ENCODE measurements at regions not wholly inside any gene's neighbourhood (a gene's known extent, or its start where the extent isn't known, plus 50 kb on each side); places are given as distances from the start of the nearest gene placed in this dataset.
"Not testable (repeated sequence)": the region's sequence is repeated elsewhere in the genome, so short reads cannot be mapped to it uniquely, and the experiment has no call there.

DNA sequence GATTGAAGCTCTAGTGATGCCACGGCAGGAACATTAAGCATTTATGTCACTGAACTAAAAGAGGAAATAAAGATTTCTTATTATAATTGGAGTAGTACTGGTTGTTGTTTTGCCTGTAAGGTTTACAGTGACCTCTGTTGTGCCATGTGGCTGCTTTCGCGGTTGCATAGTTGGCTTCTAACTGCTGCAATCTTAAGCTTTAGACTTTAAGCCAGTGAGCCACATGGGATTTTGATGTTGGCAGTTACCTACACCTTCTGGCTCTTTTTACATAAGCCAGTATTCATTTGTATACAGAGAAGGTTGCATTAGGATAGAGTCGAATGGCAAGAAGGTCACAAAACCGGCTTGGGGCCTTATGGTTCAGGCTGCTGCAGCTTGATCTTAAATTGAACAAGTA, 1311.6 kb downstream of the RAPGEF2 start:
- no peaks in the 10 kb centered on the region for H3K4me1 Mint-ChIP-seq (ENCODE audit: low read depth)
- H3K36me3 Mint-ChIP-seq (ENCODE audit: low read depth), result no peaks in the 10 kb centered on the region
- no peak overlapping the region for H3K27ac Mint-ChIP-seq
- peaks cover 41% of the 10 kb centered on the region for H3K9me3 Mint-ChIP-seq
- DNase-seq, result no peak
- no peak overlapping the region for H3K4me3 Mint-ChIP-seq
- no peaks in the 10 kb centered on the region for H3K27me3 Mint-ChIP-seq (ENCODE audit: insufficient read depth)
- TF ChIP-seq, protein P1, sequence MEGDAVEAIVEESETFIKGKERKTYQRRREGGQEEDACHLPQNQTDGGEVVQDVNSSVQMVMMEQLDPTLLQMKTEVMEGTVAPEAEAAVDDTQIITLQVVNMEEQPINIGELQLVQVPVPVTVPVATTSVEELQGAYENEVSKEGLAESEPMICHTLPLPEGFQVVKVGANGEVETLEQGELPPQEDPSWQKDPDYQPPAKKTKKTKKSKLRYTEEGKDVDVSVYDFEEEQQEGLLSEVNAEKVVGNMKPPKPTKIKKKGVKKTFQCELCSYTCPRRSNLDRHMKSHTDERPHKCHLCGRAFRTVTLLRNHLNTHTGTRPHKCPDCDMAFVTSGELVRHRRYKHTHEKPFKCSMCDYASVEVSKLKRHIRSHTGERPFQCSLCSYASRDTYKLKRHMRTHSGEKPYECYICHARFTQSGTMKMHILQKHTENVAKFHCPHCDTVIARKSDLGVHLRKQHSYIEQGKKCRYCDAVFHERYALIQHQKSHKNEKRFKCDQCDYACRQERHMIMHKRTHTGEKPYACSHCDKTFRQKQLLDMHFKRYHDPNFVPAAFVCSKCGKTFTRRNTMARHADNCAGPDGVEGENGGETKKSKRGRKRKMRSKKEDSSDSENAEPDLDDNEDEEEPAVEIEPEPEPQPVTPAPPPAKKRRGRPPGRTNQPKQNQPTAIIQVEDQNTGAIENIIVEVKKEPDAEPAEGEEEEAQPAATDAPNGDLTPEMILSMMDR (IDR thresholded peaks at IDR 0.05), result no peak

- DNase-seq, result no peak
- Mint-ChIP-seq H3K4me1 (ENCODE audit: low read depth) (no peaks in the 10 kb centered on the region), H3K9me3 (peaks cover 27% of the 10 kb centered on the region), H3K27me3 (ENCODE audit: insufficient read depth) (no peaks in the 10 kb centered on the region), H3K36me3 (ENCODE audit: low read depth) (no peaks in the 10 kb centered on the region), H3K27ac (no peak overlapping the region), H3K4me3 (no peak overlapping the region)
- TF ChIP-seq, protein P1 (IDR thresholded peaks at IDR 0.05), result no peak
Measured at GRCh38 chr4:160423879-160424451, 1321.1 kb downstream of the RAPGEF2 start.

- no peak overlapping the region for H3K4me3 Mint-ChIP-seq
- DNase-seq, result no peak
- peaks cover 46% of the 10 kb centered on the region for H3K9me3 Mint-ChIP-seq
- H3K27ac Mint-ChIP-seq, result no peak overlapping the region
- no peaks in the 10 kb centered on the region for H3K36me3 Mint-ChIP-seq (ENCODE audit: low read depth)
- TF ChIP-seq, protein P1 (IDR thresholded peaks at IDR 0.05), result no peak
- H3K4me1 Mint-ChIP-seq (ENCODE audit: low read depth), result no peaks in the 10 kb centered on the region
- 0 out of 2 replicates have a peak, but pooled peaks cover 2% of the 10 kb centered on the region for H3K27me3 Mint-ChIP-seq (ENCODE audit: insufficient read depth)
Measured at GRCh38 chr4:160426233-160426632, 1323.4 kb downstream of the RAPGEF2 start.

- peaks cover 40% of the 10 kb centered on the region for H3K9me3 Mint-ChIP-seq
- no peaks in the 10 kb centered on the region for H3K27me3 Mint-ChIP-seq (ENCODE audit: insufficient read depth)
- no peaks in the 10 kb centered on the region; the same call in 1 of the 2 replicates for H3K36me3 Mint-ChIP-seq (ENCODE audit: low read depth)
- H3K27ac Mint-ChIP-seq, result no peak overlapping the region
- TF ChIP-seq, protein P1 (IDR thresholded peaks at IDR 0.05), result no peak
- no peak for DNase-seq
- no peaks in the 10 kb centered on the region for H3K4me1 Mint-ChIP-seq (ENCODE audit: low read depth)
- no peak overlapping the region for H3K4me3 Mint-ChIP-seq
Measured at GRCh38 chr4:160450876-160451275, 1348.0 kb downstream of the RAPGEF2 start.

GRCh38 chr4:160481696-160482690, 1379.1 kb downstream of the RAPGEF2 start:
- not testable (repeated sequence) for H3K4me3 Mint-ChIP-seq; H3K4me1 Mint-ChIP-seq (ENCODE audit: low read depth); DNase-seq; H3K27me3 Mint-ChIP-seq (ENCODE audit: insufficient read depth); H3K27ac Mint-ChIP-seq; H3K36me3 Mint-ChIP-seq (ENCODE audit: low read depth)
- H3K9me3 Mint-ChIP-seq, result peaks cover 32% of the 10 kb centered on the region
